Endodermal cell (in vitro differentiated cells): ENCODE measurements at regions not wholly inside any gene's neighbourhood (a gene's known extent, or its start where the extent isn't known, plus 50 kb on each side); places are given as distances from the start of the nearest gene placed in this dataset.

Experiments used
- DNase-seq: peaks from one replicate; pipeline ENCODE4 v3.0.0-alpha.2; 2017
- H3K27ac ChIP-seq: 2 replicates; pipeline ENCODE4 v1.5.1; 2013; ENCODE audit warnings: mild to moderate bottlenecking, low read depth, low read length, moderate library complexity
- H3K27me3 ChIP-seq: 2 replicates; pipeline ENCODE4 v1.6.1; 2013; ENCODE audit warnings: mild to moderate bottlenecking, low read length, moderate library complexity; ENCODE audit not compliant: insufficient read depth, control insufficient read depth, poor library complexity, severe bottlenecking
- H3K36me3 ChIP-seq: 2 replicates; pipeline ENCODE4 v1.7.0; 2013; ENCODE audit warnings: mild to moderate bottlenecking, low read length, moderate library complexity; ENCODE audit not compliant: control insufficient read depth, insufficient read depth
- H3K4me1 ChIP-seq: one replicate; pipeline ENCODE4 v1.7.0; 2013; ENCODE audit warnings: low read length; ENCODE audit not compliant: control insufficient read depth, insufficient read depth
- H3K4me3 ChIP-seq: 2 replicates; pipeline ENCODE4 v1.5.1; 2013; ENCODE audit warnings: mild to moderate bottlenecking, low read length, moderate library complexity
- H3K9ac ChIP-seq: 2 replicates; pipeline ENCODE4 v1.6.1; 2013; ENCODE audit warnings: mild to moderate bottlenecking, low read length, moderate library complexity; ENCODE audit not compliant: poor library complexity, severe bottlenecking; ENCODE audit errors: extremely low read depth
- H3K9me3 ChIP-seq: 2 replicates; pipeline ENCODE4 v1.6.1; 2013; ENCODE audit warnings: mild to moderate bottlenecking, low read length, moderate library complexity; ENCODE audit not compliant: control insufficient read depth
- H3K27ac Mint-ChIP-seq: 2 replicates; pipeline ENCODE4 v1.8.0; 2020; ENCODE audit warnings: mixed read lengths
- H3K27me3 Mint-ChIP-seq: 2 replicates; pipeline ENCODE4 v1.8.0; 2021; ENCODE audit warnings: mild to moderate bottlenecking, mixed read lengths; ENCODE audit not compliant: insufficient read depth
- H3K36me3 Mint-ChIP-seq: 2 replicates; pipeline ENCODE4 v1.8.0; 2020; ENCODE audit warnings: low read depth, mixed read lengths
- H3K4me1 Mint-ChIP-seq: 2 replicates; pipeline ENCODE4 v1.8.0; 2020; ENCODE audit warnings: mixed read lengths
- H3K4me3 Mint-ChIP-seq: 2 replicates; pipeline ENCODE4 v1.8.0; 2020; ENCODE audit warnings: mild to moderate bottlenecking, moderate library complexity, mixed read lengths
- H3K9me3 Mint-ChIP-seq: 2 replicates; pipeline ENCODE4 v1.8.0; 2020; ENCODE audit warnings: mild to moderate bottlenecking, mixed read lengths
- CTCF ChIP-seq: fragments of 200-600 bp; sonication (generic); conservative IDR thresholded peaks from 2 replicates; pipeline ENCODE4 v1.5.0; 2021; ENCODE audit warnings: antibody characterized with exemption, mild to moderate bottlenecking
- WGBS, 2 experiments: methylation state at CpG; one replicate each; pipeline versions ENCODE4 v1.1.5 to v1.1.7; 2013; ENCODE audit warnings: missing lambda C conversion rate in 2 of 2, mixed read lengths in 1 of 2; ENCODE audit not compliant: insufficient coverage in 1 of 2, insufficient read length in 1 of 2; 5-methylcytosine and 5-hydroxymethylcytosine counted together

- Mint-ChIP-seq H3K9me3 (no peaks in the 10 kb centered on the region), H3K4me1 (no peaks in the 10 kb centered on the region), H3K27me3 (no peaks in the 10 kb centered on the region), H3K27ac (no peak overlapping the region), H3K4me3 (no peak overlapping the region), H3K36me3 (no peaks in the 10 kb centered on the region)
- Histone ChIP-seq H3K27me3 (no peaks in the 10 kb centered on the region), H3K27ac (no peak overlapping the region), H3K9me3 (no peaks in the 10 kb centered on the region), H3K4me1 (no peaks in the 10 kb centered on the region), H3K4me3 (no peak overlapping the region), H3K9ac (no peak overlapping the region), H3K36me3 (no peaks in the 10 kb centered on the region)
- no peak for DNase-seq
- TF ChIP-seq CTCF, result no peak
These were observed 1117.6 kb upstream of the DDX18 start for GRCh38 chr2:116696903-116697302.

- Histone ChIP-seq H3K9ac (no peak overlapping the region), H3K4me3 (no peak overlapping the region), H3K36me3 (no peaks in the 10 kb centered on the region), H3K27me3 (no peaks in the 10 kb centered on the region), H3K27ac (no peak overlapping the region), H3K4me1 (no peaks in the 10 kb centered on the region), H3K9me3 (no peaks in the 10 kb centered on the region)
- no peak for DNase-seq
- no peak for TF ChIP-seq CTCF
- no peaks in the 10 kb centered on the region for H3K27me3 Mint-ChIP-seq
- H3K9me3 Mint-ChIP-seq, result no peaks in the 10 kb centered on the region
- H3K36me3 Mint-ChIP-seq, result no peaks in the 10 kb centered on the region
- no peaks in the 10 kb centered on the region for H3K4me1 Mint-ChIP-seq
- 97 to 100% methylated on average over 2 to 3 of the region's 3 CpGs for WGBS, 2 experiments
- H3K4me3 Mint-ChIP-seq, result no peak overlapping the region
- H3K27ac Mint-ChIP-seq, result no peak overlapping the region
These were observed 1108.1 kb upstream of the DDX18 start for GRCh38 chr2:116706396-116706795.

- WGBS, 2 experiments, result 67% methylated on average over 1 of the region's 1 CpG; no CpG with 5 or more reads in 1 of the 2 experiments
These were observed 1098.5 kb upstream of the DDX18 start for GRCh38 chr2:116716038-116716437.

More at GRCh38 chr2:116716038-116716437, 1098.5 kb upstream of the DDX18 start:
- Mint-ChIP-seq H3K9me3 (no peaks in the 10 kb centered on the region), H3K36me3 (no peaks in the 10 kb centered on the region), H3K27ac (no peak overlapping the region), H3K4me1 (no peaks in the 10 kb centered on the region), H3K27me3 (no peaks in the 10 kb centered on the region), H3K4me3 (no peak overlapping the region)
- no peak for DNase-seq
- Histone ChIP-seq H3K9me3 (no peaks in the 10 kb centered on the region), H3K4me1 (no peaks in the 10 kb centered on the region), H3K4me3 (no peak overlapping the region), H3K27me3 (no peaks in the 10 kb centered on the region), H3K9ac (no peak overlapping the region), H3K36me3 (no peaks in the 10 kb centered on the region), H3K27ac (no peak overlapping the region)
- no peak for TF ChIP-seq CTCF
